ENCODE measurements at regions not wholly inside any gene's neighbourhood (a gene's known extent, or its start where the extent isn't known, plus 50 kb on each side); places are given as distances from the start of the nearest gene placed in this dataset.
"Not testable (repeated sequence)": the region's sequence is repeated elsewhere in the genome, so short reads cannot be mapped to it uniquely, and the experiment has no call there.

GRCh38 chrX:1700757-1701156 is 85.9 kb downstream of the ASMT start:
- FAIRE-seq (no peak), DNase-seq (ENCODE audit: low spot score in 2 of 2) (no peak)

GRCh38 chrX:1701396-1701901 is 86.6 kb downstream of the ASMT start:
- not testable (repeated sequence) for FAIRE-seq

GRCh38 chrX:1702142-1702541 is 87.3 kb downstream of the ASMT start:
- DNase-seq (ENCODE audit: low spot score in 2 of 2); FAIRE-seq: not testable (repeated sequence)

More at GRCh38 chrX:1701396-1701901, 86.6 kb downstream of the ASMT start:
- DNase-seq (ENCODE audit: low spot score in 2 of 2), result not testable (repeated sequence)

- FAIRE-seq; DNase-seq (ENCODE audit: low spot score in 2 of 2): not testable (repeated sequence)
These were observed 87.7 kb downstream of the ASMT start for GRCh38 chrX:1702557-1702956.

GRCh38 chrX:1709277-1709676 is 94.4 kb downstream of the ASMT start:
- FAIRE-seq; DNase-seq (ENCODE audit: low spot score in 2 of 2): not testable (repeated sequence)

GRCh38 chrX:1713296-1713695 is 98.4 kb downstream of the ASMT start:
- no peak for FAIRE-seq
- DNase-seq (ENCODE audit: low spot score in 2 of 2), result no peak

- FAIRE-seq (no peak), DNase-seq (ENCODE audit: low spot score in 2 of 2) (no peak)
These were observed 102.5 kb downstream of the ASMT start for GRCh38 chrX:1717373-1717772.

- DNase-seq (ENCODE audit: low spot score in 2 of 2) (no peak), FAIRE-seq (no peak)
These were observed 104.4 kb downstream of the ASMT start for GRCh38 chrX:1719270-1719669.

GRCh38 chrX:1720836-1721235 is 106.0 kb downstream of the ASMT start:
- DNase-seq (ENCODE audit: low spot score in 2 of 2), result no peak
- FAIRE-seq, result no peak

- no peak for DNase-seq (ENCODE audit: low spot score in 2 of 2)
- no peak for FAIRE-seq
These were observed 110.6 kb downstream of the ASMT start for GRCh38 chrX:1725472-1725871.

- no peak for FAIRE-seq
- no peak for DNase-seq (ENCODE audit: low spot score in 2 of 2)
These were observed 112.7 kb downstream of the ASMT start for GRCh38 chrX:1727531-1728027.

GRCh38 chrX:1734806-1735205 is 119.9 kb downstream of the ASMT start:
- DNase-seq (ENCODE audit: low spot score in 2 of 2) (no peak), FAIRE-seq (no peak)

- DNase-seq (ENCODE audit: low spot score in 2 of 2) (no peak), FAIRE-seq (no peak)
These were observed 127.0 kb downstream of the ASMT start for GRCh38 chrX:1741816-1742394.

GRCh38 chrX:1743105-1743504 is 128.2 kb downstream of the ASMT start:
- no peak for FAIRE-seq

GRCh38 chrX:1743663-1744062 is 128.8 kb downstream of the ASMT start:
- DNase-seq (ENCODE audit: low spot score in 2 of 2) (no peak), FAIRE-seq (no peak)

More at GRCh38 chrX:1743105-1743504, 128.2 kb downstream of the ASMT start:
- DNase-seq (ENCODE audit: low spot score in 2 of 2), result no peak

- DNase-seq (ENCODE audit: low spot score in 2 of 2) (no peak), FAIRE-seq (no peak)
These were observed 133.5 kb downstream of the ASMT start for GRCh38 chrX:1748408-1748807.

- DNase-seq (ENCODE audit: low spot score in 2 of 2) (no peak), FAIRE-seq (no peak)
These were observed 134.6 kb downstream of the ASMT start for GRCh38 chrX:1749499-1749898.

GRCh38 chrX:1750267-1750666 is 135.4 kb downstream of the ASMT start:
- DNase-seq (ENCODE audit: low spot score in 2 of 2), result no peak
- no peak for FAIRE-seq

GRCh38 chrX:1751781-1752180 is 136.9 kb downstream of the ASMT start:
- FAIRE-seq (no peak), DNase-seq (ENCODE audit: low spot score in 2 of 2) (no peak)

- FAIRE-seq; DNase-seq (ENCODE audit: low spot score in 2 of 2): not testable (repeated sequence)
These were observed 137.9 kb downstream of the ASMT start for GRCh38 chrX:1752799-1753198.

GRCh38 chrX:1754077-1754476 is 139.2 kb downstream of the ASMT start:
- DNase-seq (ENCODE audit: low spot score in 2 of 2), result no peak
- no peak for FAIRE-seq

- no peak for FAIRE-seq
- DNase-seq (ENCODE audit: low spot score in 2 of 2), result no peak
These were observed 148.4 kb downstream of the ASMT start for GRCh38 chrX:1763294-1763693.
